Psoas muscle (tissue), 7 donors: ENCODE measurements at regions not wholly inside any gene's neighbourhood (a gene's known extent, or its start where the extent isn't known, plus 50 kb on each side); places are given as distances from the start of the nearest gene placed in this dataset.

Experiments used
- ATAC-seq, 4 donors: fragments of 200-7000 bp; cut with Tn5 transposase; one replicate each; pipeline ENCODE4 v1.9.1; 2020; ENCODE audit warnings: moderate library complexity in 3 of 4, mild to moderate bottlenecking in 2 of 4
- DNase-seq, 2 donors: peaks; one replicate each; pipeline ENCODE4 v3.0.0-alpha.2; 2020
- H3K27ac ChIP-seq: fragments of 200-600 bp; one replicate; pipeline ENCODE4 v1.8.0; 2022
- H3K27me3 ChIP-seq, 3 donors: fragments of 200-600 bp in 1 of 3; one replicate each; pipeline versions ENCODE4 v1.6.1 to v1.8.0; 2013 to 2022; ENCODE audit warnings: low read length in 2 of 3, mild to moderate bottlenecking in 2 of 3, moderate library complexity in 1 of 3; ENCODE audit not compliant: insufficient read depth in 3 of 3
- H3K36me3 ChIP-seq, 2 donors: fragments of 200-600 bp in 1 of 2; one replicate each; pipeline versions ENCODE4 v1.6.1 to v1.8.0; 2013 to 2022; ENCODE audit warnings: low read depth in 1 of 2, mild to moderate bottlenecking in 1 of 2, moderate library complexity in 1 of 2; ENCODE audit not compliant: insufficient read depth in 1 of 2
- H3K4me1 ChIP-seq: fragments of 200-600 bp; one replicate; pipeline ENCODE4 v1.8.0; 2022
- H3K4me3 ChIP-seq: fragments of 200-600 bp; one replicate; pipeline ENCODE4 v1.8.0; 2022; ENCODE audit warnings: mild to moderate bottlenecking
- H3K9me3 ChIP-seq: fragments of 200-600 bp; one replicate; pipeline ENCODE4 v1.8.0; 2022
- WGBS, 3 donors: extraction: QIAGEN DNeasy Blood & Tissue Kit; methylation state at CpG; one replicate each; pipeline versions ENCODE4 v1.1.6 to v1.1.7; 2013; 5-methylcytosine and 5-hydroxymethylcytosine counted together
- intact Hi-C, 2 donors: fragments of 100-400 bp; cut with DNase I; formaldehyde crosslinking; loops; one replicate each; pipeline versions ENCODE4 v1.11.0 to v1.14.2; 2022
- TF ChIP-seq, protein P1 (sequence below): fragments of 200-600 bp; IDR thresholded peaks from one replicate; pipeline ENCODE4 v1.8.0; 2022; ENCODE audit warnings: antibody characterized with exemption
- donor health status: healthy with polysubstance abuse.
- donor health status: DM: no; HTN: no; CAD: no; lungs with moderate emphysema.
- donor health status: Bipolar disorder and iron deficiency.
- donor health status: healthy.
- donor health status: DM: yes; HTN: yes; CAD: no.
- donor health status: DM: no; HTN: no; CAD: no.
- donor health status: DM: yes; HTN: yes; CAD: no.

DNA sequence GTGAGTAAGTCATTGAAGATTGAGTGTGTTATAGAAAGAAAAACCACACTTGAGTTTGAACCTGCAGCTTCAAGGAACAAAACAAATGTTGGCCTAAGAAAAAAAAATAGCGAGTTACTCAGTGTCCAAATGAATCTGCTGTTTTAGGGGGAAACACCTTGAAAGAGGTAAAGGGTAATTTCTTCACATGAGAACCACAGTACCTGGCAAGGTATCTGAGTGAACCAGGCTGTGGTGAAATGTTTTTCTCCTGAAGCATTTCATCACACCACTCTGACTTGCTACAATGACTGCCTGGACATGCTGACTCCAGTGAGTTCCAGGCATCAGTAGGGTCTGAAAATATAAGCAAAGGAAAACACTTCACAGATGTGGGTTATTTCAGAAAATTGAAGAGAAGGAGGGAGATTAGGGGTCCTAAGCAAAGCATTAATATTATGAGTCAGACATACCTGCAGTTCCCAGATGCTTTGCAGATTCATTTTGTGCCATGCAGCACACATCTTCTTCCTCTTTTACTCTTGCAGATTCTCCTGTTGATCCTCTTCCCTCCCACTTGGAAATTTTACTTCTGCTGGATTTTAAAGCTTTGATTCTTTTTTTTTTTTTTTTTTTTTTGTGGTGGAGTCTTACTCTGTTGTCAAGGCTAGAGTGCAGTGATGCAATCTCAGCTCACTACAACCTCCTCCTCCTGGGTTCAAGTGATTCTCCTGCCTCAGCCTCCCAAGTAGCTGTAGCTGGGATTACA, 206.2 kb upstream of the SGK1 start:
- Histone ChIP-seq H3K36me3 (no peaks in the 10 kb centered on the region), H3K27me3 (no peaks in the 10 kb centered on the region), H3K4me3 (no peak overlapping the region), H3K9me3 (no peaks in the 10 kb centered on the region), H3K27ac (no peak overlapping the region), H3K4me1 (no peaks in the 10 kb centered on the region)
- ATAC-seq (no peak), DNase-seq (no peak)
- intact Hi-C loops = no loop called here
- 95 to 100% (median 100%) methylated on average over 1 of the region's 1 CpG for WGBS, 3 donors
- TF ChIP-seq, protein P1, sequence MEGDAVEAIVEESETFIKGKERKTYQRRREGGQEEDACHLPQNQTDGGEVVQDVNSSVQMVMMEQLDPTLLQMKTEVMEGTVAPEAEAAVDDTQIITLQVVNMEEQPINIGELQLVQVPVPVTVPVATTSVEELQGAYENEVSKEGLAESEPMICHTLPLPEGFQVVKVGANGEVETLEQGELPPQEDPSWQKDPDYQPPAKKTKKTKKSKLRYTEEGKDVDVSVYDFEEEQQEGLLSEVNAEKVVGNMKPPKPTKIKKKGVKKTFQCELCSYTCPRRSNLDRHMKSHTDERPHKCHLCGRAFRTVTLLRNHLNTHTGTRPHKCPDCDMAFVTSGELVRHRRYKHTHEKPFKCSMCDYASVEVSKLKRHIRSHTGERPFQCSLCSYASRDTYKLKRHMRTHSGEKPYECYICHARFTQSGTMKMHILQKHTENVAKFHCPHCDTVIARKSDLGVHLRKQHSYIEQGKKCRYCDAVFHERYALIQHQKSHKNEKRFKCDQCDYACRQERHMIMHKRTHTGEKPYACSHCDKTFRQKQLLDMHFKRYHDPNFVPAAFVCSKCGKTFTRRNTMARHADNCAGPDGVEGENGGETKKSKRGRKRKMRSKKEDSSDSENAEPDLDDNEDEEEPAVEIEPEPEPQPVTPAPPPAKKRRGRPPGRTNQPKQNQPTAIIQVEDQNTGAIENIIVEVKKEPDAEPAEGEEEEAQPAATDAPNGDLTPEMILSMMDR = no peak

DNA sequence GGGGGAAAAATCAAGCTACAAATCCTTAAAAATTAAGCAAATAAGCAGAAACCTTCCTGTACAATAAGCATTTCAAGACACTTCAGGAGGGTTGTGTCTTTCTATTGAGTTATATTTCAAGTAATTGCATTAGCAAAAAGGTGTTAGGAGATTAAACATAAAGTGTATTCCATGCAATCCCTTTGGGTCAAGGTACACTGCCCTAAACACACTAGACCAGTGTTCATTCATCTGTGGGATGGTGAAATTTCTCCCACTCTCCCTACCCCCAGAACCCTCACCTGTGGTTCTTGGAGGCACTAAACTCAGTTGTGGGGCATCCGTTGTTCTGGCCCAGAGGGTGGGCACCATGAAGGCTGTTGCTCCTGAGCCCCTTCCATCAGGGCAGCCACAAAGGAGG, 205.1 kb upstream of the SGK1 start:
- TF ChIP-seq, protein P1 = no peak
- intact Hi-C loops = no loop called here
- H3K4me1 ChIP-seq = peaks cover under 1% of the 10 kb centered on the region
- ATAC-seq (no peak), DNase-seq (no peak)
- H3K27ac ChIP-seq = no peak overlapping the region
- H3K27me3 ChIP-seq = no peaks in the 10 kb centered on the region
- H3K36me3 ChIP-seq = no peaks in the 10 kb centered on the region
- 81 to 95% (median 90%) methylated on average over 1 of the region's 1 CpG for WGBS, 3 donors
- no peak overlapping the region for H3K4me3 ChIP-seq
- H3K9me3 ChIP-seq = no peaks in the 10 kb centered on the region

DNA sequence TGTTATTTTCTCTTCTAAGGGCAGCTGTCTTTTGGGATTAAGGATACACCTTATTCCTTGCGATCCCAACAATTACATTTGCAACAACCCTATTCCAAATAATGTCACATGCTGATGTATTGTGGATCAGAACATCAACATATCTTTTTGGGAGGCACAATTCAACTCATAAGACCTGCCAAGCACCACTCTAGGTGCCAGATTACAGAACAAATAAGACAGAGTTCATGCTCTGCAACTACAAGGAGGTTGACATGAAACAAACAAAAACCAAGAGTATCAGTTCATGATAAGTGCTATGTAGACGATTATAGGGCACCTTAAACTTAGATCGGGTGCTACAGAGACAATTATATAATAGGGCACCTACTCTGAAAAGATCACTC, 203.2 kb upstream of the SGK1 start:
- Histone ChIP-seq H3K9me3 (no peaks in the 10 kb centered on the region), H3K27ac (no peak overlapping the region), H3K4me1 (peaks cover 7% of the 10 kb centered on the region), H3K36me3 (no peaks in the 10 kb centered on the region), H3K4me3 (no peak overlapping the region), H3K27me3 (no peaks in the 10 kb centered on the region)
- ATAC-seq = no peak
- TF ChIP-seq, protein P1 = no peak
- DNase-seq = no peak
- WGBS, 3 donors = 86 to 96% (median 90%) methylated on average over 3 of the region's 3 CpGs
- intact Hi-C loops = no loop called here

DNA sequence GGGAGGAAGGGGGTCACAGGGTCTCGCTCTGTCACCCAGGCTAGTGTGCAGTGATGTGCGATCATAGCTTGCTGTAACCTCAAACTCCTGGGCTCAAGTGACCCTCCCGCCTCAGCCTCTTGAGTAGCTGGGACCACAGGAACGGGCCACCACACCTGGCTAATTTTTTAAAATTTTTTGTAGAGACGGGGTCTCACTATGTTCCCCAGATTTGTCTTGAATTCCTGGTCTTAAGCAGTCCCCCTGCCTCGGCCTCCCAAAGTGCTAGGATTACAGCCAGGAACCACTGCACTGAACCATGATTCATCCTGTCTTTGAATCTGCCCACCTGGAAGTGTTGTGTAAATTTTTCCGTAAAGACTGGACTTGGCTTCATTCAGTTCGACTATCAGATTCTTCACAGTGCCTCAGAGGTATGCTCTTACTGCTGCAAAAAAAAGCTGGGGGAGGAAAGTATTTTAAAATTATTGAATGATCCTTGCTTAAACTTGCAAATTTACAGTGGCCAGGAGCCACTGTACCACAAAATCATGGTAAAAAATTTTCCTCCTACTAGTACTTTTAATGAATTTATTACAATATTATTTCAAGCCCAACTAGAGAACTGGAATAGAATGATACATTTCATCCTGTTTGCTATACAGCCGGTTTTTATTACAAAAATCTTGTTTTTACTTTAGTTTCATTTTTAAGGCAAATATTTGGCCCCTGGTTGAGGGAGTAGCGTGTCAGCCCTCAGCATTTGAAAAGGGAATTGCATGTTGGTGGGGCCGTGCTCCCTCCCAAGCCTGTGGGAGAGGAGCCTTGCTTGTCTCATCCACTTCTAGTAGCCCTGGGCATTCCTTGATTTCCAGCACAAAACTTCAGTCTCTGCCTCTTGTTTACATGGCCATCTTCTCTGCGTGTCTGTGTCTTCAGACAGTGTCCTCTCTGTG, 202.5 kb upstream of the SGK1 start:
- intact Hi-C loops = no loop called here
- no peak overlapping the region for H3K4me3 ChIP-seq
- no peaks in the 10 kb centered on the region for H3K36me3 ChIP-seq
- H3K27me3 ChIP-seq = no peaks in the 10 kb centered on the region
- H3K4me1 ChIP-seq = peaks cover 7% of the 10 kb centered on the region
- WGBS, 3 donors = 74 to 79% (median 78%) methylated on average over 12 of the region's 12 CpGs
- DNase-seq (no peak), ATAC-seq (no peak)
- H3K9me3 ChIP-seq = no peaks in the 10 kb centered on the region
- no peak overlapping the region for H3K27ac ChIP-seq
- TF ChIP-seq, protein P1 = no peak
